SK-N-SH (cell line): ENCODE measurements at regions not wholly inside any gene's neighbourhood (a gene's known extent, or its start where the extent isn't known, plus 50 kb on each side); places are given as distances from the start of the nearest gene placed in this dataset.

Experiments
- CTCF ChIA-PET: fragments of 300-600, 350-600 bp; formaldehyde crosslinking; extraction: SDS; loops from one replicate; lab custom pipeline; 2021; lab: Yijun Ruan, JAX
- POLR2A ChIA-PET: fragments of 350-600 bp; sonication (Branson Sonifier 250); formaldehyde crosslinking; extraction: SDS; loops from one replicate; lab custom pipeline; 2020; ENCODE audit warnings: antibody characterized with exemption, inconsistent platforms; lab: Yijun Ruan, JAX
- DNase-seq: peaks from one replicate; pipeline ENCODE4 v3.0.0; 2012
- H2AFZ ChIP-seq: fragments of 200-600 bp; sonication (generic); 2 replicates; pipeline ENCODE4 v1.8.1; 2016; ENCODE audit warnings: antibody characterized with exemption, mild to moderate bottlenecking, low read depth
- H3F3A ChIP-seq: fragments of 200-600 bp; sonication (generic); replicated peaks from 2 replicates; pipeline ENCODE3; 2016; ENCODE audit warnings: antibody characterized with exemption, mild to moderate bottlenecking; ENCODE audit not compliant: insufficient read depth
- H3K27ac ChIP-seq, 2 experiments: fragments of 200-500 bp in 1 of 2; fragments of 200-600 bp in 1 of 2; sonication (Bioruptor generic) in 1 of 2; sonication (generic), shearing (Covaris generic) in 1 of 2; 2 replicates each; pipeline versions ENCODE4 v1.5.1 to v1.6.1; 2014 to 2016; ENCODE audit warnings: low read depth in 2 of 2, inconsistent platforms in 1 of 2, low read length in 1 of 2, mild to moderate bottlenecking in 1 of 2, mixed read lengths in 1 of 2
- H3K27me3 ChIP-seq: fragments of 200-600 bp; sonication (generic), shearing (Covaris generic); 2 replicates; pipeline ENCODE4 v1.6.1; 2016; ENCODE audit warnings: mixed run types; ENCODE audit not compliant: insufficient read depth
- H3K36me3 ChIP-seq, 2 experiments: fragments of 200-500 bp in 1 of 2; fragments of 200-600 bp in 1 of 2; sonication (Bioruptor generic) in 1 of 2; sonication (generic) in 1 of 2; replicated peaks in 1 of 2; 2 replicates each; pipeline versions ENCODE3 to v1.5.1; 2014 to 2016; ENCODE audit warnings: low read length in 1 of 2, mild to moderate bottlenecking in 1 of 2; ENCODE audit not compliant: insufficient read depth in 2 of 2, control insufficient read depth in 1 of 2
- H3K4me1 ChIP-seq, 2 experiments: fragments of 200-500 bp in 1 of 2; fragments of 200-600 bp in 1 of 2; sonication (Bioruptor generic) in 1 of 2; sonication (generic), shearing (Covaris generic) in 1 of 2; 2 replicates each; pipeline versions ENCODE4 v1.5.1 to v1.6.1; 2014 to 2016; ENCODE audit warnings: low read depth in 1 of 2, low read length in 1 of 2, mixed run types in 1 of 2; ENCODE audit not compliant: insufficient read depth in 2 of 2, control insufficient read depth in 1 of 2
- H3K4me2 ChIP-seq: fragments of 200-600 bp; sonication (generic), shearing (Covaris generic); 2 replicates; pipeline ENCODE4 v1.6.1; 2017; ENCODE audit warnings: mixed run types
- H3K4me3 ChIP-seq, 2 experiments: fragments of 200-500 bp in 1 of 2; fragments of 200-600 bp in 1 of 2; sonication (Bioruptor generic) in 1 of 2; sonication (generic), shearing (Covaris generic) in 1 of 2; 2 replicates each; pipeline versions ENCODE4 v1.5.1 to v1.8.1; 2014 to 2016; ENCODE audit warnings: low read depth in 2 of 2, inconsistent platforms in 1 of 2, low read length in 1 of 2, mild to moderate bottlenecking in 1 of 2, mixed read lengths in 1 of 2, moderate library complexity in 1 of 2
- H3K79me2 ChIP-seq: fragments of 200-600 bp; sonication (generic); 2 replicates; pipeline ENCODE4 v1.8.1; 2017; ENCODE audit warnings: mild to moderate bottlenecking; ENCODE audit not compliant: insufficient read depth
- H3K9ac ChIP-seq: fragments of 200-600 bp; sonication (generic); 2 replicates; pipeline ENCODE4 v1.6.1; 2017; ENCODE audit warnings: mixed run types
- H3K9me2 ChIP-seq: fragments of 200-600 bp; sonication (generic); 2 replicates; pipeline ENCODE4 v1.6.1; 2017; ENCODE audit warnings: mixed run types
- H3K9me3 ChIP-seq: fragments of 200-600 bp; sonication (generic); 2 replicates; pipeline ENCODE4 v1.6.1; 2017; ENCODE audit warnings: mixed run types, mild to moderate bottlenecking, moderate library complexity
- H4K20me1 ChIP-seq: fragments of 200-600 bp; sonication (generic); 2 replicates; pipeline ENCODE4 v1.6.1; 2017; ENCODE audit warnings: mild to moderate bottlenecking, mixed run types; ENCODE audit not compliant: insufficient read depth
- ELF1 ChIP-seq: IDR thresholded peaks from 2 replicates; pipeline ENCODE4 v1.4.0; 2012
- SMC3 ChIP-seq: IDR thresholded peaks from 2 replicates; pipeline ENCODE4 v1.6.1; 2012; ENCODE audit warnings: low read depth, low read length, improper control_type of control experiment
- TEAD4 ChIP-seq: IDR thresholded peaks from 2 replicates; pipeline ENCODE4 v1.4.0; 2012; ENCODE audit warnings: mild to moderate bottlenecking, borderline replicate concordance; ENCODE audit not compliant: insufficient read depth
- WGBS: methylation state at CpG from one replicate; pipeline ENCODE4 v1.1.6; 2017; ENCODE audit warnings: low lambda C conversion rate; 5-methylcytosine and 5-hydroxymethylcytosine counted together
- TF ChIP-seq, protein P1 (sequence below): fragments of 200-600 bp; sonication (generic); IDR thresholded peaks from 2 replicates; pipeline ENCODE4 v1.6.1; 2017; ENCODE audit warnings: antibody characterized with exemption, mild to moderate bottlenecking, moderate library complexity
- TF ChIP-seq, protein P2 (sequence below): IDR thresholded peaks from 2 replicates; pipeline ENCODE4 v1.4.0; 2012; ENCODE audit warnings: low read depth
- TF ChIP-seq, protein P3 (sequence below): fragments of 150-350 bp; IDR thresholded peaks from 2 replicates; pipeline ENCODE4 v1.6.1; 2016; ENCODE audit warnings: mild to moderate bottlenecking, low read depth, low read length
- TF ChIP-seq, protein P4 (sequence below): IDR thresholded peaks from 2 replicates; pipeline ENCODE4; 2012
- TF ChIP-seq, protein P5 (sequence below): IDR thresholded peaks from 2 replicates; pipeline ENCODE4 v1.6.1; 2012; ENCODE audit warnings: mild to moderate bottlenecking, low read depth, low read length, moderate library complexity

DNA sequence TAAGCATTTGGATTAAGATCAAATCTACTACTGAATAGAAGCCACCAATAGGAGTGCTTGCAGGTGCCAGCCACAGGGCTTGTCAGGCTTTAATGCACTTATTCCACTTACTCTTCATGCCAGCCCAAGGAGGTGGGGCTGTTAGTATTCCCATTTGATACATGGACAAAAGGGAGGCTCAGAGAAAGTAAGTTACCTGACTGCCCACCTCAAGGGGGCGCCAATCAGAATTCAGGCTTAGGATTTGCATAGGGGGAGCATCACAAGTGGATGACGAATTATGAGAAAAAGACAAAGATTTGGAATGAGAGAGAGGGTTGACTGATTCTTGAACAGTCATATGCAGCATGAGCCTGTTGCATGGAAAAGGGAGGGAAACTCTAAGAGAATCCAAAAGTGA lies 188.4 kb upstream of the TSHZ2 start:
- H3K4me1 ChIP-seq = peaks cover 0 to 3% of the 10 kb centered on the region in 2 experiments; a peak in 1 of 4 replicates
- no peak overlapping the region for H3K4me2 ChIP-seq
- H3K79me2 ChIP-seq = no peaks in the 10 kb centered on the region
- CTCF ChIA-PET = no interaction called here
- no peak for TF ChIP-seq SMC3
- TF ChIP-seq, protein P1, sequence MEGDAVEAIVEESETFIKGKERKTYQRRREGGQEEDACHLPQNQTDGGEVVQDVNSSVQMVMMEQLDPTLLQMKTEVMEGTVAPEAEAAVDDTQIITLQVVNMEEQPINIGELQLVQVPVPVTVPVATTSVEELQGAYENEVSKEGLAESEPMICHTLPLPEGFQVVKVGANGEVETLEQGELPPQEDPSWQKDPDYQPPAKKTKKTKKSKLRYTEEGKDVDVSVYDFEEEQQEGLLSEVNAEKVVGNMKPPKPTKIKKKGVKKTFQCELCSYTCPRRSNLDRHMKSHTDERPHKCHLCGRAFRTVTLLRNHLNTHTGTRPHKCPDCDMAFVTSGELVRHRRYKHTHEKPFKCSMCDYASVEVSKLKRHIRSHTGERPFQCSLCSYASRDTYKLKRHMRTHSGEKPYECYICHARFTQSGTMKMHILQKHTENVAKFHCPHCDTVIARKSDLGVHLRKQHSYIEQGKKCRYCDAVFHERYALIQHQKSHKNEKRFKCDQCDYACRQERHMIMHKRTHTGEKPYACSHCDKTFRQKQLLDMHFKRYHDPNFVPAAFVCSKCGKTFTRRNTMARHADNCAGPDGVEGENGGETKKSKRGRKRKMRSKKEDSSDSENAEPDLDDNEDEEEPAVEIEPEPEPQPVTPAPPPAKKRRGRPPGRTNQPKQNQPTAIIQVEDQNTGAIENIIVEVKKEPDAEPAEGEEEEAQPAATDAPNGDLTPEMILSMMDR = peak; percentile 48
- TF ChIP-seq, protein P2, sequence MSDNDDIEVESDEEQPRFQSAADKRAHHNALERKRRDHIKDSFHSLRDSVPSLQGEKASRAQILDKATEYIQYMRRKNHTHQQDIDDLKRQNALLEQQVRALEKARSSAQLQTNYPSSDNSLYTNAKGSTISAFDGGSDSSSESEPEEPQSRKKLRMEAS = no peak
- H4K20me1 ChIP-seq = no peaks in the 10 kb centered on the region
- 7% methylated on average over 2 of the region's 2 CpGs for WGBS
- no peak for DNase-seq
- H3K9me2 ChIP-seq = no peaks in the 10 kb centered on the region
- no peaks in the 10 kb centered on the region for H3K9me3 ChIP-seq
- no peaks in the 10 kb centered on the region for H3K27me3 ChIP-seq
- no peak overlapping the region for H2AFZ ChIP-seq
- no peak overlapping the region for H3K9ac ChIP-seq
- H3K27ac ChIP-seq = no peak overlapping the region
- H3F3A ChIP-seq = no peaks in the 10 kb centered on the region
- POLR2A ChIA-PET = no interaction called here
- no peak overlapping the region for H3K4me3 ChIP-seq
- H3K36me3 ChIP-seq = no peaks in the 10 kb centered on the region

DNA sequence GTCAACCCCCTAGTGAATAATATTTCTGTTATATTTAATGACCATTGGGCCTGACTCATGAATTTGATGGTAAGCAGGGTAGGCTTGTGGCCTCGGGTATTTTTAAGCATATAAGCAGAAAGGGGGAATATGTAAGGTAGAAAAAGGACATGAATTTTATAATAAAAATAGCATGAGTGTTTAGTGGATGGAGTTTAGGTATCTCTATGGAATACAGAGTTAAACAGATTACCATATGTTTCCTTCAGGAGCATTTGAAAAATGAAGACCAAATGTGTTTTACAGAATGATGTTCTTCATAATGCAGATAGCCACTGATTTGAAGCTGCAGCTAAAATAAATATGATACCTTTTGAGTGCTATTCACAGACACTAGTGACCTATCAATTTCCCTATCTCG lies 191.7 kb upstream of the TSHZ2 start:
- H3K9me3 ChIP-seq = no peaks in the 10 kb centered on the region
- DNase-seq = no peak
- no peak overlapping the region for H3K27ac ChIP-seq
- no peak overlapping the region for H3K4me3 ChIP-seq
- no peaks in the 10 kb centered on the region; a peak in 1 of 4 replicates for H3K4me1 ChIP-seq
- H3F3A ChIP-seq = no peaks in the 10 kb centered on the region
- no peaks in the 10 kb centered on the region for H3K9me2 ChIP-seq
- no peak overlapping the region for H2AFZ ChIP-seq
- no peaks in the 10 kb centered on the region for H3K36me3 ChIP-seq
- H3K4me2 ChIP-seq = no peak overlapping the region
- 8% methylated on average over 2 of the region's 2 CpGs for WGBS
- POLR2A ChIA-PET = no interaction called here
- H3K79me2 ChIP-seq = no peaks in the 10 kb centered on the region
- TF ChIP-seq ELF1 = no peak
- TF ChIP-seq, protein P3, sequence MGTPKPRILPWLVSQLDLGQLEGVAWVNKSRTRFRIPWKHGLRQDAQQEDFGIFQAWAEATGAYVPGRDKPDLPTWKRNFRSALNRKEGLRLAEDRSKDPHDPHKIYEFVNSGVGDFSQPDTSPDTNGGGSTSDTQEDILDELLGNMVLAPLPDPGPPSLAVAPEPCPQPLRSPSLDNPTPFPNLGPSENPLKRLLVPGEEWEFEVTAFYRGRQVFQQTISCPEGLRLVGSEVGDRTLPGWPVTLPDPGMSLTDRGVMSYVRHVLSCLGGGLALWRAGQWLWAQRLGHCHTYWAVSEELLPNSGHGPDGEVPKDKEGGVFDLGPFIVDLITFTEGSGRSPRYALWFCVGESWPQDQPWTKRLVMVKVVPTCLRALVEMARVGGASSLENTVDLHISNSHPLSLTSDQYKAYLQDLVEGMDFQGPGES = no peak
- TF ChIP-seq, protein P4, sequence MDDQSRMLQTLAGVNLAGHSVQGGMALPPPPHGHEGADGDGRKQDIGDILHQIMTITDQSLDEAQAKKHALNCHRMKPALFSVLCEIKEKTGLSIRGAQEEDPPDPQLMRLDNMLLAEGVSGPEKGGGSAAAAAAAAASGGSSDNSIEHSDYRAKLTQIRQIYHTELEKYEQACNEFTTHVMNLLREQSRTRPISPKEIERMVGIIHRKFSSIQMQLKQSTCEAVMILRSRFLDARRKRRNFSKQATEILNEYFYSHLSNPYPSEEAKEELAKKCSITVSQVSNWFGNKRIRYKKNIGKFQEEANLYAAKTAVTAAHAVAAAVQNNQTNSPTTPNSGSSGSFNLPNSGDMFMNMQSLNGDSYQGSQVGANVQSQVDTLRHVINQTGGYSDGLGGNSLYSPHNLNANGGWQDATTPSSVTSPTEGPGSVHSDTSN = no peak
- TF ChIP-seq, protein P5, sequence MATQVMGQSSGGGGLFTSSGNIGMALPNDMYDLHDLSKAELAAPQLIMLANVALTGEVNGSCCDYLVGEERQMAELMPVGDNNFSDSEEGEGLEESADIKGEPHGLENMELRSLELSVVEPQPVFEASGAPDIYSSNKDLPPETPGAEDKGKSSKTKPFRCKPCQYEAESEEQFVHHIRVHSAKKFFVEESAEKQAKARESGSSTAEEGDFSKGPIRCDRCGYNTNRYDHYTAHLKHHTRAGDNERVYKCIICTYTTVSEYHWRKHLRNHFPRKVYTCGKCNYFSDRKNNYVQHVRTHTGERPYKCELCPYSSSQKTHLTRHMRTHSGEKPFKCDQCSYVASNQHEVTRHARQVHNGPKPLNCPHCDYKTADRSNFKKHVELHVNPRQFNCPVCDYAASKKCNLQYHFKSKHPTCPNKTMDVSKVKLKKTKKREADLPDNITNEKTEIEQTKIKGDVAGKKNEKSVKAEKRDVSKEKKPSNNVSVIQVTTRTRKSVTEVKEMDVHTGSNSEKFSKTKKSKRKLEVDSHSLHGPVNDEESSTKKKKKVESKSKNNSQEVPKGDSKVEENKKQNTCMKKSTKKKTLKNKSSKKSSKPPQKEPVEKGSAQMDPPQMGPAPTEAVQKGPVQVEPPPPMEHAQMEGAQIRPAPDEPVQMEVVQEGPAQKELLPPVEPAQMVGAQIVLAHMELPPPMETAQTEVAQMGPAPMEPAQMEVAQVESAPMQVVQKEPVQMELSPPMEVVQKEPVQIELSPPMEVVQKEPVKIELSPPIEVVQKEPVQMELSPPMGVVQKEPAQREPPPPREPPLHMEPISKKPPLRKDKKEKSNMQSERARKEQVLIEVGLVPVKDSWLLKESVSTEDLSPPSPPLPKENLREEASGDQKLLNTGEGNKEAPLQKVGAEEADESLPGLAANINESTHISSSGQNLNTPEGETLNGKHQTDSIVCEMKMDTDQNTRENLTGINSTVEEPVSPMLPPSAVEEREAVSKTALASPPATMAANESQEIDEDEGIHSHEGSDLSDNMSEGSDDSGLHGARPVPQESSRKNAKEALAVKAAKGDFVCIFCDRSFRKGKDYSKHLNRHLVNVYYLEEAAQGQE = no peak
- TF ChIP-seq TEAD4 = no peak
- H3K9ac ChIP-seq = no peak overlapping the region
- CTCF ChIA-PET = interaction anchor here (0.7 kb wide), 1 partner anchor 12 kb away, joined by 3 read pairs; no protein-coding TSS in a partner anchor
- no peaks in the 10 kb centered on the region for H3K27me3 ChIP-seq
- H4K20me1 ChIP-seq = no peaks in the 10 kb centered on the region
